Keratinocyte (primary cell): ENCODE measurements at regions not wholly inside any gene's neighbourhood (a gene's known extent, or its start where the extent isn't known, plus 50 kb on each side); places are given as distances from the start of the nearest gene placed in this dataset.

ENCODE experiments used
- EZH2 ChIP-seq: IDR thresholded peaks from one replicate; pipeline ENCODE4 v1.6.1; 2012; ENCODE audit warnings: inconsistent platforms, mild to moderate bottlenecking, low read length, moderate library complexity
- TF ChIP-seq, protein P1 (sequence below), 3 experiments: IDR thresholded peaks in 1 of 3; conservative IDR thresholded peaks in 1 of 3; optimal IDR thresholded peaks in 1 of 3; 2 replicates in 2 of 3; 3 replicates in 1 of 3; pipeline versions ENCODE3 to v1.5.1; 2011; ENCODE audit warnings: low read length in 3 of 3, mild to moderate bottlenecking in 3 of 3, moderate library complexity in 2 of 3, control low read depth in 1 of 3, inconsistent platforms in 1 of 3; ENCODE audit not compliant: insufficient read depth in 2 of 3; ENCODE audit errors: extremely low read depth in 1 of 3

GRCh38 chr6:236519-236918, 55.8 kb upstream of the DUSP22 start:
- TF ChIP-seq, protein P1, sequence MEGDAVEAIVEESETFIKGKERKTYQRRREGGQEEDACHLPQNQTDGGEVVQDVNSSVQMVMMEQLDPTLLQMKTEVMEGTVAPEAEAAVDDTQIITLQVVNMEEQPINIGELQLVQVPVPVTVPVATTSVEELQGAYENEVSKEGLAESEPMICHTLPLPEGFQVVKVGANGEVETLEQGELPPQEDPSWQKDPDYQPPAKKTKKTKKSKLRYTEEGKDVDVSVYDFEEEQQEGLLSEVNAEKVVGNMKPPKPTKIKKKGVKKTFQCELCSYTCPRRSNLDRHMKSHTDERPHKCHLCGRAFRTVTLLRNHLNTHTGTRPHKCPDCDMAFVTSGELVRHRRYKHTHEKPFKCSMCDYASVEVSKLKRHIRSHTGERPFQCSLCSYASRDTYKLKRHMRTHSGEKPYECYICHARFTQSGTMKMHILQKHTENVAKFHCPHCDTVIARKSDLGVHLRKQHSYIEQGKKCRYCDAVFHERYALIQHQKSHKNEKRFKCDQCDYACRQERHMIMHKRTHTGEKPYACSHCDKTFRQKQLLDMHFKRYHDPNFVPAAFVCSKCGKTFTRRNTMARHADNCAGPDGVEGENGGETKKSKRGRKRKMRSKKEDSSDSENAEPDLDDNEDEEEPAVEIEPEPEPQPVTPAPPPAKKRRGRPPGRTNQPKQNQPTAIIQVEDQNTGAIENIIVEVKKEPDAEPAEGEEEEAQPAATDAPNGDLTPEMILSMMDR (optimal IDR thresholded peaks at IDR 0.05 in 1 of 3, IDR thresholded peaks at IDR 0.05 in 1 of 3, conservative IDR thresholded peaks at IDR 0.05 in 1 of 3; ENCODE audit: extremely low read depth in 1 of 3, insufficient read depth in 2 of 3, low read length in 3 of 3), result no peak
- TF ChIP-seq EZH2, result no peak
